ENCODE measurements at regions not wholly inside any gene's neighbourhood (a gene's known extent, or its start where the extent isn't known, plus 50 kb on each side); places are given as distances from the start of the nearest gene placed in this dataset.

DNA sequence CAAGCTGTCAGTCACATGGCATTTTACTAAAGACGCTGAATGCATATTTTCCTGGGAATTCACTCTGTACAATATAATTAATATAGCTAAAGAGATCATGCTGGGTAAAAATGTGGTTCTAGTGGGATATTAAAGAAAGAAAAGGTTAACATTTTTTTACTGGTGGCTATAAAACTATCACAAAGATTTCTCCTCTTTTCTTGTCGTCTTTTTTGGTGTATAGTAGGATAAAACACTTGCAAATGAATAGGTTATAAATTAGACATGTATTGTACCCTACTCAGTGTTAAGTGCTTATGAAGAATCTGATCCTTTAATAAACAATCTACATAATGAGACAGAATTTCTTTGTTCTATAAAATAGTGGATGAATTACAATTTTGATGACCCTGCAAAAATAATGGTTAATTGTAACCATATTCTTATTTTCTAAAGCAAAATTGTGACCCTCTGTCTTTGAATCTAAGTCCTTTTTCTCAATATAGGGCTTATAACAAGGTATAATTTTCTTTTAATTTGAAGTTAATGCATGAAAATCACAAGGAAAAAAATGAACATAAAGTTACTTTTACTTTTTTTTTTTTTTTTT is 1540.4 kb upstream of the GOT2 start:
- intact Hi-C loops (cut with DNase I): no loop called here
- Histone ChIP-seq H3K27me3 (ENCODE audit: control insufficient read depth, insufficient read depth, low read length) (no peaks in the 10 kb centered on the region), H3K4me1 (ENCODE audit: control insufficient read depth in 2 of 3, insufficient read depth in 2 of 3, low read depth in 1 of 3, low read length in 3 of 3) (no peaks in the 10 kb centered on the region), H3K4me3 (ENCODE audit: low read length in 3 of 3) (no peak overlapping the region), H3K9me3 (ENCODE audit: control insufficient read depth in 2 of 3, insufficient read depth in 1 of 3, low read length in 3 of 3) (no peaks in the 10 kb centered on the region), H3K27ac (ENCODE audit: low read depth in 2 of 2, low read length in 2 of 2) (no peak overlapping the region), H3K9ac (ENCODE audit: low read length in 3 of 3) (no peak overlapping the region), H3K36me3 (ENCODE audit: control insufficient read depth in 2 of 3, insufficient read depth in 3 of 3, low read length in 3 of 3) (no peaks in the 10 kb centered on the region)
- TF ChIP-seq, protein P1, sequence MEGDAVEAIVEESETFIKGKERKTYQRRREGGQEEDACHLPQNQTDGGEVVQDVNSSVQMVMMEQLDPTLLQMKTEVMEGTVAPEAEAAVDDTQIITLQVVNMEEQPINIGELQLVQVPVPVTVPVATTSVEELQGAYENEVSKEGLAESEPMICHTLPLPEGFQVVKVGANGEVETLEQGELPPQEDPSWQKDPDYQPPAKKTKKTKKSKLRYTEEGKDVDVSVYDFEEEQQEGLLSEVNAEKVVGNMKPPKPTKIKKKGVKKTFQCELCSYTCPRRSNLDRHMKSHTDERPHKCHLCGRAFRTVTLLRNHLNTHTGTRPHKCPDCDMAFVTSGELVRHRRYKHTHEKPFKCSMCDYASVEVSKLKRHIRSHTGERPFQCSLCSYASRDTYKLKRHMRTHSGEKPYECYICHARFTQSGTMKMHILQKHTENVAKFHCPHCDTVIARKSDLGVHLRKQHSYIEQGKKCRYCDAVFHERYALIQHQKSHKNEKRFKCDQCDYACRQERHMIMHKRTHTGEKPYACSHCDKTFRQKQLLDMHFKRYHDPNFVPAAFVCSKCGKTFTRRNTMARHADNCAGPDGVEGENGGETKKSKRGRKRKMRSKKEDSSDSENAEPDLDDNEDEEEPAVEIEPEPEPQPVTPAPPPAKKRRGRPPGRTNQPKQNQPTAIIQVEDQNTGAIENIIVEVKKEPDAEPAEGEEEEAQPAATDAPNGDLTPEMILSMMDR (IDR thresholded peaks at IDR 0.05; ENCODE audit: borderline replicate concordance, extremely low read depth, insufficient read depth): no peak
- no peak for FAIRE-seq
- DNase-seq: no peak

DNA sequence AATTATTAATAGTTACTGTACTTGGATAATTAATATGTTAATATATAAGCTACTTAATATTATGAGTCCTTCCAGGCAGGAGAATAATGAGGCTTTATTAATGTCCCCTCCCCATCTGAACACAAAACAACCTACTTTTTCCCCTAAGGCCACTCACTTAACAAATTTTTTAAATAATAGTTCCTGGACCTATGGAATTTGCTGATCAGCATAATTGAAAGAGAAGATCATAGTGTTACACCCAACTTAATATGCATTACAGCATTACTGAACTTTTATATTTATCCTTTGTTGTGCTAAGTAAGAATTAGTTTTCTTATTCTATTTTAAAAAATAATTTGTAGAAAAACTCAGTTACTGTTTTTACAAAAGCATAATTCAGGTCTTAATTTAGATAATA is 1537.7 kb upstream of the GOT2 start:
- intact Hi-C loops (cut with DNase I): no loop called here
- Histone ChIP-seq H3K4me1 (ENCODE audit: control insufficient read depth in 2 of 3, insufficient read depth in 2 of 3, low read depth in 1 of 3, low read length in 3 of 3) (no peaks in the 10 kb centered on the region), H3K9ac (ENCODE audit: low read length in 3 of 3) (no peak overlapping the region), H3K9me3 (ENCODE audit: control insufficient read depth in 2 of 3, insufficient read depth in 1 of 3, low read length in 3 of 3) (no peaks in the 10 kb centered on the region), H3K27me3 (ENCODE audit: control insufficient read depth, insufficient read depth, low read length) (no peaks in the 10 kb centered on the region), H3K4me3 (ENCODE audit: low read length in 3 of 3) (no peak overlapping the region), H3K27ac (ENCODE audit: low read depth in 2 of 2, low read length in 2 of 2) (no peak overlapping the region), H3K36me3 (ENCODE audit: control insufficient read depth in 2 of 3, insufficient read depth in 3 of 3, low read length in 3 of 3) (no peaks in the 10 kb centered on the region)
- FAIRE-seq (no peak), DNase-seq (no peak)
- TF ChIP-seq, protein P1 (IDR thresholded peaks at IDR 0.05; ENCODE audit: borderline replicate concordance, extremely low read depth, insufficient read depth): no peak

DNA sequence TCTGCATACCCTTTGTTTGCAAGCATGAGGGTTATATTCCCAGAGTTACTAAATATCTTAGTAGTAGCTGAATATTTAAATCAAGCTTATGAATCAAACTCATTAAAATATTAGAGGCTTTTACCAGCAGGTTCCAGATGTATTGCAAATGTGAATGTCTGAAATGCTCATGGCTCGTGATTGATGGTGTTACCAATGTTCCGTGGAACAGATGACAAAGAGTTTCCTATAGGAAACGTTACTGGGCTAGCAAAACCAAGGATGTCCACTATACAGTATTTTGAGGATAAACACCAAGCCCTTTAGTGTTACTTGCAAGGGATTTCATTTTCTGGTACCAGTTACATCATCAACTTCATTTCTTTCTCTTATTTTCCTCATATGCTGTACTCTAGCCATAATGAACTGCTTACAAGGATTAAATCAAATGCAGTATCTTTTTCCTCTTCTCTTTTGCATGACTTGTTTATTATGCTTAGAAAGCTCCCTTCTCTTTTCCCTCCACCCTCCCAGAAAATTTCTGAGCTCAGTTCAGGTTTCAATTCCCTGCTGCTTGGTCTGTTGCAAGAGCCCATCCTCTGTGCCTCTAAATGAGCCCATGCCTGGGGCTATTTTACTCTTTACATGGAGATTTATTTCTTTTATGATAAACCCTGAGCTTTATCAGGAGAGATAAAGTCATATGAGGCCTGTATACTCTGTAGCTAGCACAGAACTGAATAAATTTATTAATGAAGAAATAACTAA is 1537.1 kb upstream of the GOT2 start:
- no peaks in the 10 kb centered on the region for H3K36me3 ChIP-seq (ENCODE audit: control insufficient read depth in 2 of 3, insufficient read depth in 3 of 3, low read length in 3 of 3)
- H3K27ac ChIP-seq (ENCODE audit: low read depth in 2 of 2, low read length in 2 of 2): no peak overlapping the region
- TF ChIP-seq, protein P1 (IDR thresholded peaks at IDR 0.05; ENCODE audit: borderline replicate concordance, extremely low read depth, insufficient read depth): no peak
- intact Hi-C loops (cut with DNase I): no loop called here
- no peaks in the 10 kb centered on the region for H3K9me3 ChIP-seq (ENCODE audit: control insufficient read depth in 2 of 3, insufficient read depth in 1 of 3, low read length in 3 of 3)
- DNase-seq (no peak), FAIRE-seq (no peak)
- no peaks in the 10 kb centered on the region for H3K27me3 ChIP-seq (ENCODE audit: control insufficient read depth, insufficient read depth, low read length)
- no peak overlapping the region for H3K9ac ChIP-seq (ENCODE audit: low read length in 3 of 3)
- H3K4me3 ChIP-seq (ENCODE audit: low read length in 3 of 3): no peak overlapping the region
- H3K4me1 ChIP-seq (ENCODE audit: control insufficient read depth in 2 of 3, insufficient read depth in 2 of 3, low read depth in 1 of 3, low read length in 3 of 3): no peaks in the 10 kb centered on the region

Data from kidney (tissue), 13 donors.